LNCaP clone FGC (cell line): ENCODE measurements at regions not wholly inside any gene's neighbourhood (a gene's known extent, or its start where the extent isn't known, plus 50 kb on each side); places are given as distances from the start of the nearest gene placed in this dataset.

Experiments
- DNase-seq: peaks from one replicate; pipeline ENCODE4 v3.0.0-alpha.2; 2011; ENCODE audit warnings: low read depth
- H3K4me3 ChIP-seq: 2 replicates; pipeline ENCODE4 v1.5.1; 2011; ENCODE audit warnings: mild to moderate bottlenecking, low read depth, low read length, control low read depth
- TF ChIP-seq, protein P1 (sequence below): IDR thresholded peaks from 2 replicates; pipeline ENCODE4 v1.5.1; 2012; ENCODE audit warnings: mild to moderate bottlenecking; ENCODE audit not compliant: control insufficient read depth, insufficient read depth; ENCODE audit errors: extremely low read depth

DNA sequence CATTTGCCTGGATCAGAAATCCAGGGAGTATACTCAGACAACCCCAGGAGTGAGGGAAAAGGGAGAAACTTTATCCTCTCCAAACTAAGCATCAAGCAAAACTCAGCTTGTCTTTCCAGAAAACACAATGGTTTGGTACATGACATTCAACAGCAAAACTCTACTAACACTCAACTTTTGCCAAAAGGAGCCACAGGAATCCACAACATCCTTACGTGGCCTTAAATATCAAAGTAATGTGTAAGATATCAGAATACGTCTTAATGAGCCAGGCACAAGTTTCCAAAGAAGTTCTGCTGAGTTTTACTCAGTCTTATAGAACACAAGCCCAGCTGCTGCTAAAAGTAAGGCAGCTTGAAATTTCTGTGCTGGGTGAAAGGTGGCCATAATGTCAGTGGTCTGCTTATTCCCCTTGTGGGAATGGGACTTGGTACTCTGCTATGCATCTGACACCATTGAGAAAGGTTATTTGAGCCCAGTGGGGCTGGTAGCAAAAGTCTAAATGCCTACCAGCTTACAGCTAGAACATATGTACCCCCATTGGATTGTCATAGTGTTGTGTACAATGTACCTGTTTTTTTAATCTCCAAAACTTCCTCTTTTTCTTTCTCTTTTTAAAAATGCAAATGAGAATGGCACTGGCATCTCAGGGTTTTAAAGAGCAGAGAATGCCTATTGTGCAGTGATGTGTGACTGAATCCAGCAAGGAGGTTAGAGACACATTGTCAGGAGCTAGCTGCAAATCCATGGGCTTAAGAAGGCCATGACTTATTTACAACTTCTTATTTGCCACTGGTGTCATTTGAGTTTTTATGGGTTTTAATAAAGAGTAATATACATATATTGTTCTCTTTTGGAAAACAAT lies 62.0 kb upstream of the ST6GALNAC3 start:
- DNase-seq = no peak
- TF ChIP-seq, protein P1, sequence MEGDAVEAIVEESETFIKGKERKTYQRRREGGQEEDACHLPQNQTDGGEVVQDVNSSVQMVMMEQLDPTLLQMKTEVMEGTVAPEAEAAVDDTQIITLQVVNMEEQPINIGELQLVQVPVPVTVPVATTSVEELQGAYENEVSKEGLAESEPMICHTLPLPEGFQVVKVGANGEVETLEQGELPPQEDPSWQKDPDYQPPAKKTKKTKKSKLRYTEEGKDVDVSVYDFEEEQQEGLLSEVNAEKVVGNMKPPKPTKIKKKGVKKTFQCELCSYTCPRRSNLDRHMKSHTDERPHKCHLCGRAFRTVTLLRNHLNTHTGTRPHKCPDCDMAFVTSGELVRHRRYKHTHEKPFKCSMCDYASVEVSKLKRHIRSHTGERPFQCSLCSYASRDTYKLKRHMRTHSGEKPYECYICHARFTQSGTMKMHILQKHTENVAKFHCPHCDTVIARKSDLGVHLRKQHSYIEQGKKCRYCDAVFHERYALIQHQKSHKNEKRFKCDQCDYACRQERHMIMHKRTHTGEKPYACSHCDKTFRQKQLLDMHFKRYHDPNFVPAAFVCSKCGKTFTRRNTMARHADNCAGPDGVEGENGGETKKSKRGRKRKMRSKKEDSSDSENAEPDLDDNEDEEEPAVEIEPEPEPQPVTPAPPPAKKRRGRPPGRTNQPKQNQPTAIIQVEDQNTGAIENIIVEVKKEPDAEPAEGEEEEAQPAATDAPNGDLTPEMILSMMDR = no peak
- H3K4me3 ChIP-seq = no peak overlapping the region

DNA sequence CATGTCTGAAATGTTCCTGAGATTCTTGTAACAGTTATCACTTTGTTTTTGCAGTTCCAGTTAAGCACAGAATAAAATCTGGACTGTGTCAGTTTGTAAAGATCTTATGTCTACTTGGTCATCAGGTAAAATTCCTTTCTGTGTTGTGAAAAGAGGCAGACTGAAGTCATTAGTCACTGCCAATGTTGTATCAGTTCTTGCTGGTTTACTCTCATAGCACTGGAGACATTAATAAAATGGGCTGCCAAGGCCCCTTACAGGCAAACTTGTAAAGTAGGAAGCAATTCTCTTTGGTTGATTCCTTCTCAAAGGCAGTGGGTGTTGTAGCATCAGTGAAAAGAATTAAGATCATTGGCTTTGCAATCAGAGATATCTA lies 61.4 kb upstream of the ST6GALNAC3 start:
- no peak for DNase-seq
- no peak overlapping the region for H3K4me3 ChIP-seq
- TF ChIP-seq, protein P1 = no peak

DNA sequence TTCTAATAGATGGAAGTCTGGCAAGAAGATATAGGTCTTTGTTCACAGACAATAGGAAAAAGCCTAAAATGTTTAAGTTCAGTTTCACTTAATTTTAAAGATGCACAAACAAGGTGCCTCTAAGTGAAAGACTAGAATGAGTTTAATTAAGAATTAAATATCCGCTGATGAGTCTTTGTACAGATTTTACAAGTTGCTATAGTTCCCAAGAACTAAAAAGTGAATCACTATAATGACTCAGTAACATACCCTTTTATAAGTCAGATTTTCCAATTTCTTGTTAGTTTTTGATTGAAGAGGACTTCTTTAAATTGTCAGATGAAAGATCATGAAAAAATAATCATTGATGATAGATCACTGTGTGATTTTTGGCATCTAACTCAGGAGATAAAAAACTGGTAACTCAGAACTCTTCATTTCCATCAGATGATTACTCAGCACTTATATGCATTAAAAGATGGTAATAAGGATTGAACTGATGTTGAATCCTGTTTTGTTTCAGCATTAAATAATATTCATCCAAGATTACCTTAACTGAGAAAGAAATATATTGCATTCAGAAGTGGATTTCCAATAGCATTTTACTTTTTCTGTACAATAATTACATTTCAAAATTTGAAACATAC lies 59.0 kb upstream of the ST6GALNAC3 start:
- TF ChIP-seq, protein P1 = no peak
- DNase-seq = no peak
- H3K4me3 ChIP-seq = no peak overlapping the region

DNA sequence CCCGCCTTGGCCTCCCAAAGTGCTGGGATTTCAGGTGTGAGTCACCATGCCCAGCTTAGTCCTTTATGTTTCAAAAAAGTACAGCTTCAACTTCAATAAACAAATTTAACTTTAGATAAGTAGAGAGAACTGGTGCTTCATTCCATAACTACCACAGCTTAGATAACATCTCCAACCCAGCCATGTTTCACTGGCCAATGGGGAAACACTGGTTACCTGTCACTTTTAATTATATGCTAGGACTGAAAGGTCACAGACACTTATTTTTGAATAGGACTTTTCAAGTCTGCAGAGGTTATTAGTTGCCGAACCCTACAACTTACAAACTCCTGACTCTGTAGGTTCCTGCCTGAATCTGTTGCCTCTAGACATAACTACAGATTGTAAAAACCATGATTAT lies 56.5 kb upstream of the ST6GALNAC3 start:
- H3K4me3 ChIP-seq = no peak overlapping the region
- DNase-seq = no peak
- TF ChIP-seq, protein P1 = no peak

DNA sequence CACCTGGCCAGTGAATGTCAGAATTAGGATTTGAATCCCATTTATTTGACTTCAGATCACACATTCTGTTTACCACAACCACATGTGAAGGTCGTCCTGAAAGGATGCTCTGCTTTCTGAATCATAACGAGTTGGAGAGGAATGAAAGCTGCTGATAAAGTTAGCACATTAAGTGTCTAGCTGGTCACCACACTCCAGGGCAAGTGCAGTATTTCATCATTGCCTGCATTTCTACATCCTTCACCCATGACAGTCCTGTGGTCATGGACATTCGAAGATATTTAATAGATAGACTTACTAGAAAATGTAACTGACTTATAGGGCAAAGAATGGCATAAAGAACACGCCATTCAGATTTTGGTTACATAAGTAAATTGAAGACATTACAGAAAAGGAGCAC lies 52.7 kb upstream of the ST6GALNAC3 start:
- no peak overlapping the region for H3K4me3 ChIP-seq
- TF ChIP-seq, protein P1 = no peak
- DNase-seq = no peak

DNA sequence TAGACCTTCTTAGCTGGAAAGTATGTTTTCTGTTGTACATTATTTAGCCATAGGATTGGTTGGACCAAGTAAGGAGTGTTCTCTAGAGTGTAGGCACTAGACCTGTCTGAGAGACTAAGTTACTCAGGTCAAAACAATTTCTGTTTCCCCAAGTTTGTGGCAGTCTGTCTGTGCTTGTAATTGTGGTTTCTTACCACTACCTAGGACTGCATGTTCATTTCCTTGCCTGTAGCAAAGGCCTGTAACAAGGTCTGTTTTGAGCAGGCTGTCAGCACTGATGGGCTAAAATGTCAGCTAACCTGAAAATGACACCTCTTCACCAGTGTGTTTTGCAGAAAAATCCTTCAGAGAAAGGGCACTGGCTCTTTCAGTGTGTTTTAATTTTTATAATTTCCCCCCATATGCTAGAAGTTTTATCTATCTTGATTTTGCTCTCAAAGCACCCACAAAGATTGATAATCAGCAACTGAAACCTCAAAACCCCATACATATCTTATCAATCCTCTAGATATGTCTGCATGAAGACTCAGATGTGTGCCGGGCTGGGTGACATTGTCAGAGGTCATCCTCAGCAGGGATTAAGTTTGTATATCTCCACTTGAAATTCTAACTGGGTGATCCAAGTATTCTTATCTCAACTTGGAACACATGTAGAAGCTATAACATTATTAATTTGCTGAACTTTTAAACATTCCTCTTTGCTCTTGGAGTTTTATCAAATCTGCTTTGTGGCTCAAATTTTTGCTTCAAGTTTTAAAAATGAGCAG lies 50.7 kb upstream of the ST6GALNAC3 start:
- no peak overlapping the region for H3K4me3 ChIP-seq
- TF ChIP-seq, protein P1 = no peak
- DNase-seq = no peak
